ENCODE measurements at regions not wholly inside any gene's neighbourhood (a gene's known extent, or its start where the extent isn't known, plus 50 kb on each side); places are given as distances from the start of the nearest gene placed in this dataset.

- ChIA-PET POLR2A (ENCODE audit: unreplicated experiment) (interaction anchor here (0.6 kb wide), 1 partner anchor 605 kb away, joined by 11 read pairs; no protein-coding TSS in a partner anchor), CTCF (no interaction called here)
- BruUV-seq (replicated peaks), result no TSS peak
- no peaks in the 10 kb centered on the region for H3K9me2 ChIP-seq (ENCODE audit: insufficient read depth)
- intact Hi-C loops (cut with micrococcal nuclease; ENCODE audit: unreplicated experiment), result no loop called here
- no peaks in the 10 kb centered on the region for H4K20me1 ChIP-seq (ENCODE audit: insufficient read depth)
- H3K4me2 ChIP-seq, result no peak overlapping the region
- no peak overlapping the region for H3K4me3 ChIP-seq
- DNase-seq, result no peak
- no peaks in the 10 kb centered on the region for H3F3A ChIP-seq (ENCODE audit: insufficient read depth, low read depth)
- no peak overlapping the region for H2AFZ ChIP-seq
- no peaks in the 10 kb centered on the region for H3K9me3 ChIP-seq (ENCODE audit: insufficient read depth, low read depth)
- 0 out of 2 replicates have a peak, but pooled peaks cover under 1% of the 10 kb centered on the region for H3K4me1 ChIP-seq (replicated peaks; ENCODE audit: insufficient read depth)
- H3K27ac ChIP-seq, result no peak overlapping the region
- no peaks in the 10 kb centered on the region for H3K79me2 ChIP-seq (ENCODE audit: low read depth)
- no peaks in the 10 kb centered on the region for H3K27me3 ChIP-seq (ENCODE audit: insufficient read depth, low read depth)
- TF ChIP-seq CTCF (conservative IDR thresholded peaks at IDR 0.05) (no peak), EZH2 (IDR thresholded peaks at IDR 0.05; ENCODE audit: low read depth) (no peak)
- H3K36me3 ChIP-seq (ENCODE audit: low read depth), result no peaks in the 10 kb centered on the region
These were observed 277.7 kb upstream of the KCNH8 start for GRCh38 chr3:18870642-18871041.

GRCh38 chr3:18870074-18870640, 278.2 kb upstream of the KCNH8 start:
- no peaks in the 10 kb centered on the region for H3K27me3 ChIP-seq (ENCODE audit: insufficient read depth, low read depth)
- ChIA-PET POLR2A (ENCODE audit: unreplicated experiment) (interaction anchor here (0.5 to 0.6 kb wide), 2 partner anchors 14 to 606 kb away, joined by 3 to 11 read pairs; no protein-coding TSS in a partner anchor), CTCF (no interaction called here)
- BruUV-seq (replicated peaks), result no TSS peak
- H3K36me3 ChIP-seq (ENCODE audit: low read depth), result no peaks in the 10 kb centered on the region
- no peak overlapping the region for H3K4me2 ChIP-seq
- H3K79me2 ChIP-seq (ENCODE audit: low read depth), result no peaks in the 10 kb centered on the region
- no peak overlapping the region for H3K4me3 ChIP-seq
- no peaks in the 10 kb centered on the region for H3K9me2 ChIP-seq (ENCODE audit: insufficient read depth)
- H3K9me3 ChIP-seq (ENCODE audit: insufficient read depth, low read depth), result no peaks in the 10 kb centered on the region
- H3K27ac ChIP-seq, result no peak overlapping the region
- H3K4me1 ChIP-seq (replicated peaks; ENCODE audit: insufficient read depth), result 0 out of 2 replicates have a peak, but pooled peaks cover 6% of the 10 kb centered on the region
- TF ChIP-seq EZH2 (IDR thresholded peaks at IDR 0.05; ENCODE audit: low read depth), result no peak
- TF ChIP-seq CTCF (conservative IDR thresholded peaks at IDR 0.05), result no peak
- H3F3A ChIP-seq (ENCODE audit: insufficient read depth, low read depth), result no peaks in the 10 kb centered on the region
- H4K20me1 ChIP-seq (ENCODE audit: insufficient read depth), result no peaks in the 10 kb centered on the region
- no peak overlapping the region for H2AFZ ChIP-seq
- intact Hi-C loops (cut with micrococcal nuclease; ENCODE audit: unreplicated experiment), result no loop called here
- DNase-seq, result no peak

- no peak overlapping the region for H3K27ac ChIP-seq
- POLR2A ChIA-PET (ENCODE audit: unreplicated experiment), result no interaction called here
These were observed 279.2 kb upstream of the KCNH8 start for GRCh38 chr3:18868911-18869689.

More at GRCh38 chr3:18868911-18869689, 279.2 kb upstream of the KCNH8 start:
- no peaks in the 10 kb centered on the region for H3K27me3 ChIP-seq (ENCODE audit: insufficient read depth, low read depth)
- H3K4me2 ChIP-seq, result no peak overlapping the region
- no peak for DNase-seq
- no peak overlapping the region for H2AFZ ChIP-seq
- H3K36me3 ChIP-seq (ENCODE audit: low read depth), result no peaks in the 10 kb centered on the region
- no peaks in the 10 kb centered on the region for H3K79me2 ChIP-seq (ENCODE audit: low read depth)
- H3K9me3 ChIP-seq (ENCODE audit: insufficient read depth, low read depth), result no peaks in the 10 kb centered on the region
- CTCF ChIA-PET, result no interaction called here
- H3K4me1 ChIP-seq (replicated peaks; ENCODE audit: insufficient read depth), result 0 out of 2 replicates have a peak, but pooled peaks cover 6% of the 10 kb centered on the region
- BruUV-seq (replicated peaks), result no TSS peak
- TF ChIP-seq EZH2 (IDR thresholded peaks at IDR 0.05; ENCODE audit: low read depth) (no peak), CTCF (conservative IDR thresholded peaks at IDR 0.05) (no peak)
- intact Hi-C loops (cut with micrococcal nuclease; ENCODE audit: unreplicated experiment), result no loop called here
- H3F3A ChIP-seq (ENCODE audit: insufficient read depth, low read depth), result no peaks in the 10 kb centered on the region
- no peaks in the 10 kb centered on the region for H3K9me2 ChIP-seq (ENCODE audit: insufficient read depth)
- H3K4me3 ChIP-seq, result no peak overlapping the region
- H4K20me1 ChIP-seq (ENCODE audit: insufficient read depth), result no peaks in the 10 kb centered on the region
